ENCODE measurements at regions not wholly inside any gene's neighbourhood (a gene's known extent, or its start where the extent isn't known, plus 50 kb on each side); places are given as distances from the start of the nearest gene placed in this dataset.

DNA sequence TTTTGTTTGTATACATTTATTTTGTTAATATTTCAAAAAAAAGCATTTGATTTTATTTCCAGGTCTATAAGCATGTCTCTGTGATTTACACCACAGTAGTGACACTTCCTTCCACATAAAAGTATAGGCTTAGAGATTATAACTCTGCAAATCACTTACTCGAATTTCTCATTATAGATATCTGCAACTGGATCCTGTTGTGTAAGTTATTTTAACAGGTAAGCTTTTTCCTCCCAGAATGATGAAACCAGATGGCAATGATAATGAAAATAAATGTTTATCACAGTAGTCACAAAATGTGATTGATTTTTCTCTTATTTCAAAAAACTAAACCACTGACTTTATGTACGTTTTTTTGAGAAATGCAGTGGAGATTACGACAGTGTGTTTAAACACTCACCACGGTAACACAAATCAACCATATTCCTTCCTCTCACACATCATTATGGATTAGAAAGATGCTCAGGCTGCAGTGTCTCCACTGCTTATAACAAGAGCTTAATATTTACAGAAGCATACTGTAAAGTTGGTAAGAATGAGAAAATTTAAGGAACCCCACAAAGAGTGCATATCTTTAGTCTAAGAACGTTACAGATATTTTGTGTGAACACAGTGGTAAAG is 194.6 kb downstream of the ATXN7L3B start:
- no peaks in the 10 kb centered on the region for H4K20me1 ChIP-seq (ENCODE audit: control insufficient read depth, insufficient read depth)
- no peaks in the 10 kb centered on the region for H3K27me3 ChIP-seq (replicated peaks in 1 of 2; ENCODE audit: control insufficient read depth in 2 of 2, insufficient read depth in 2 of 2, low read length in 1 of 2)
- no TSS peak for BruUV-seq (replicated peaks)
- in situ Hi-C loops (cut with MboI) (no loop called here), intact Hi-C loops (cut with micrococcal nuclease; ENCODE audit: unreplicated experiment) (no loop called here)
- no peaks in the 10 kb centered on the region for H3K79me2 ChIP-seq (ENCODE audit: control insufficient read depth, insufficient read depth, low read length)
- no peak overlapping the region for H3K4me2 ChIP-seq (ENCODE audit: control insufficient read depth, insufficient read depth)
- 15% methylated on average over 5 of the region's 5 CpGs for WGBS (ENCODE audit: insufficient coverage, insufficient replicate concordance, low lambda C conversion rate, missing lambda C conversion rate)
- ChIA-PET SMC1A (ENCODE audit: uncharacterized antibody, unreplicated experiment) (interaction anchor here (0.5 kb wide), 1 partner anchor 508 kb away, joined by 3 read pairs; no protein-coding TSS in a partner anchor), CTCF (no interaction called here), POLR2A (no interaction called here), RAD21 (ENCODE audit: unreplicated experiment) (interaction anchor here (1.3 kb wide), 1 partner anchor 12 kb away, joined by 3 read pairs; no protein-coding TSS in a partner anchor)
- H3K9ac ChIP-seq (ENCODE audit: control insufficient read depth, insufficient read depth, low read length): no peak overlapping the region
- TF ChIP-seq, protein P1, sequence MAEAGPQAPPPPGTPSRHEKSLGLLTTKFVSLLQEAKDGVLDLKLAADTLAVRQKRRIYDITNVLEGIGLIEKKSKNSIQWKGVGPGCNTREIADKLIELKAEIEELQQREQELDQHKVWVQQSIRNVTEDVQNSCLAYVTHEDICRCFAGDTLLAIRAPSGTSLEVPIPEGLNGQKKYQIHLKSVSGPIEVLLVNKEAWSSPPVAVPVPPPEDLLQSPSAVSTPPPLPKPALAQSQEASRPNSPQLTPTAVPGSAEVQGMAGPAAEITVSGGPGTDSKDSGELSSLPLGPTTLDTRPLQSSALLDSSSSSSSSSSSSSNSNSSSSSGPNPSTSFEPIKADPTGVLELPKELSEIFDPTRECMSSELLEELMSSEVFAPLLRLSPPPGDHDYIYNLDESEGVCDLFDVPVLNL (IDR thresholded peaks at IDR 0.05; ENCODE audit: low read depth, low read length): no peak
- TF ChIP-seq NR2C2 (IDR thresholded peaks at IDR 0.05; ENCODE audit: borderline replicate concordance, control insufficient read depth, insufficient read length, low read depth) (no peak), MTA3 (IDR thresholded peaks at IDR 0.05; ENCODE audit: borderline replicate concordance, low read length) (no peak), ZNF207 (IDR thresholded peaks at IDR 0.05; ENCODE audit: borderline replicate concordance) (no peak), PAX5 (IDR thresholded peaks at IDR 0.05; ENCODE audit: borderline replicate concordance, low read depth, low read length) (no peak), ZNF274 (IDR thresholded peaks at IDR 0.05; ENCODE audit: insufficient read depth, insufficient read length) (no peak), STAT1 (conservative IDR thresholded peaks at IDR 0.05) (no peak), ZZZ3 (IDR thresholded peaks at IDR 0.05; ENCODE audit: control insufficient read depth, insufficient read length, low read depth) (no peak)
- TF ChIP-seq, protein P2, sequence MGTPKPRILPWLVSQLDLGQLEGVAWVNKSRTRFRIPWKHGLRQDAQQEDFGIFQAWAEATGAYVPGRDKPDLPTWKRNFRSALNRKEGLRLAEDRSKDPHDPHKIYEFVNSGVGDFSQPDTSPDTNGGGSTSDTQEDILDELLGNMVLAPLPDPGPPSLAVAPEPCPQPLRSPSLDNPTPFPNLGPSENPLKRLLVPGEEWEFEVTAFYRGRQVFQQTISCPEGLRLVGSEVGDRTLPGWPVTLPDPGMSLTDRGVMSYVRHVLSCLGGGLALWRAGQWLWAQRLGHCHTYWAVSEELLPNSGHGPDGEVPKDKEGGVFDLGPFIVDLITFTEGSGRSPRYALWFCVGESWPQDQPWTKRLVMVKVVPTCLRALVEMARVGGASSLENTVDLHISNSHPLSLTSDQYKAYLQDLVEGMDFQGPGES (IDR thresholded peaks at IDR 0.05): no peak
- TF ChIP-seq, protein P3, sequence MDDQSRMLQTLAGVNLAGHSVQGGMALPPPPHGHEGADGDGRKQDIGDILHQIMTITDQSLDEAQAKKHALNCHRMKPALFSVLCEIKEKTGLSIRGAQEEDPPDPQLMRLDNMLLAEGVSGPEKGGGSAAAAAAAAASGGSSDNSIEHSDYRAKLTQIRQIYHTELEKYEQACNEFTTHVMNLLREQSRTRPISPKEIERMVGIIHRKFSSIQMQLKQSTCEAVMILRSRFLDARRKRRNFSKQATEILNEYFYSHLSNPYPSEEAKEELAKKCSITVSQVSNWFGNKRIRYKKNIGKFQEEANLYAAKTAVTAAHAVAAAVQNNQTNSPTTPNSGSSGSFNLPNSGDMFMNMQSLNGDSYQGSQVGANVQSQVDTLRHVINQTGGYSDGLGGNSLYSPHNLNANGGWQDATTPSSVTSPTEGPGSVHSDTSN (IDR thresholded peaks at IDR 0.05; ENCODE audit: insufficient replicate concordance, low read depth, low read length): no peak
- TF ChIP-seq, protein P4, sequence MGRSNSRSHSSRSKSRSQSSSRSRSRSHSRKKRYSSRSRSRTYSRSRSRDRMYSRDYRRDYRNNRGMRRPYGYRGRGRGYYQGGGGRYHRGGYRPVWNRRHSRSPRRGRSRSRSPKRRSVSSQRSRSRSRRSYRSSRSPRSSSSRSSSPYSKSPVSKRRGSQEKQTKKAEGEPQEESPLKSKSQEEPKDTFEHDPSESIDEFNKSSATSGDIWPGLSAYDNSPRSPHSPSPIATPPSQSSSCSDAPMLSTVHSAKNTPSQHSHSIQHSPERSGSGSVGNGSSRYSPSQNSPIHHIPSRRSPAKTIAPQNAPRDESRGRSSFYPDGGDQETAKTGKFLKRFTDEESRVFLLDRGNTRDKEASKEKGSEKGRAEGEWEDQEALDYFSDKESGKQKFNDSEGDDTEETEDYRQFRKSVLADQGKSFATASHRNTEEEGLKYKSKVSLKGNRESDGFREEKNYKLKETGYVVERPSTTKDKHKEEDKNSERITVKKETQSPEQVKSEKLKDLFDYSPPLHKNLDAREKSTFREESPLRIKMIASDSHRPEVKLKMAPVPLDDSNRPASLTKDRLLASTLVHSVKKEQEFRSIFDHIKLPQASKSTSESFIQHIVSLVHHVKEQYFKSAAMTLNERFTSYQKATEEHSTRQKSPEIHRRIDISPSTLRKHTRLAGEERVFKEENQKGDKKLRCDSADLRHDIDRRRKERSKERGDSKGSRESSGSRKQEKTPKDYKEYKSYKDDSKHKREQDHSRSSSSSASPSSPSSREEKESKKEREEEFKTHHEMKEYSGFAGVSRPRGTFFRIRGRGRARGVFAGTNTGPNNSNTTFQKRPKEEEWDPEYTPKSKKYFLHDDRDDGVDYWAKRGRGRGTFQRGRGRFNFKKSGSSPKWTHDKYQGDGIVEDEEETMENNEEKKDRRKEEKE (IDR thresholded peaks at IDR 0.05): no peak
- TF ChIP-seq, protein P5, sequence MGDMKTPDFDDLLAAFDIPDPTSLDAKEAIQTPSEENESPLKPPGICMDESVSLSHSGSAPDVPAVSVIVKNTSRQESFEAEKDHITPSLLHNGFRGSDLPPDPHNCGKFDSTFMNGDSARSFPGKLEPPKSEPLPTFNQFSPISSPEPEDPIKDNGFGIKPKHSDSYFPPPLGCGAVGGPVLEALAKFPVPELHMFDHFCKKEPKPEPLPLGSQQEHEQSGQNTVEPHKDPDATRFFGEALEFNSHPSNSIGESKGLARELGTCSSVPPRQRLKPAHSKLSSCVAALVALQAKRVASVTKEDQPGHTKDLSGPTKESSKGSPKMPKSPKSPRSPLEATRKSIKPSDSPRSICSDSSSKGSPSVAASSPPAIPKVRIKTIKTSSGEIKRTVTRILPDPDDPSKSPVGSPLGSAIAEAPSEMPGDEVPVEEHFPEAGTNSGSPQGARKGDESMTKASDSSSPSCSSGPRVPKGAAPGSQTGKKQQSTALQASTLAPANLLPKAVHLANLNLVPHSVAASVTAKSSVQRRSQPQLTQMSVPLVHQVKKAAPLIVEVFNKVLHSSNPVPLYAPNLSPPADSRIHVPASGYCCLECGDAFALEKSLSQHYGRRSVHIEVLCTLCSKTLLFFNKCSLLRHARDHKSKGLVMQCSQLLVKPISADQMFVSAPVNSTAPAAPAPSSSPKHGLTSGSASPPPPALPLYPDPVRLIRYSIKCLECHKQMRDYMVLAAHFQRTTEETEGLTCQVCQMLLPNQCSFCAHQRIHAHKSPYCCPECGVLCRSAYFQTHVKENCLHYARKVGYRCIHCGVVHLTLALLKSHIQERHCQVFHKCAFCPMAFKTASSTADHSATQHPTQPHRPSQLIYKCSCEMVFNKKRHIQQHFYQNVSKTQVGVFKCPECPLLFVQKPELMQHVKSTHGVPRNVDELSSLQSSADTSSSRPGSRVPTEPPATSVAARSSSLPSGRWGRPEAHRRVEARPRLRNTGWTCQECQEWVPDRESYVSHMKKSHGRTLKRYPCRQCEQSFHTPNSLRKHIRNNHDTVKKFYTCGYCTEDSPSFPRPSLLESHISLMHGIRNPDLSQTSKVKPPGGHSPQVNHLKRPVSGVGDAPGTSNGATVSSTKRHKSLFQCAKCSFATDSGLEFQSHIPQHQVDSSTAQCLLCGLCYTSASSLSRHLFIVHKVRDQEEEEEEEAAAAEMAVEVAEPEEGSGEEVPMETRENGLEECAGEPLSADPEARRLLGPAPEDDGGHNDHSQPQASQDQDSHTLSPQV (IDR thresholded peaks at IDR 0.05): no peak
- H3K4me3 ChIP-seq: no peak overlapping the region
- H3K4me1 ChIP-seq (ENCODE audit: control insufficient read depth, insufficient read depth, low read length): no peaks in the 10 kb centered on the region
- DNase-seq (ENCODE audit: low read depth, low spot score): no peak
- no peak overlapping the region for H2AFZ ChIP-seq (ENCODE audit: control insufficient read depth, low read depth, low read length)
- no peak for ATAC-seq
- no peak overlapping the region for H3K27ac ChIP-seq (ENCODE audit: control insufficient read depth, insufficient read depth)
- FAIRE-seq: no peak
- H3K36me3 ChIP-seq (ENCODE audit: control insufficient read depth in 2 of 2, insufficient read depth in 2 of 2, low read length in 1 of 2): no peaks in the 10 kb centered on the region
- H3K9me3 ChIP-seq (replicated peaks; ENCODE audit: control insufficient read depth, insufficient read depth, low read length): no peaks in the 10 kb centered on the region
